Vagina (tissue), 2 donors: ENCODE measurements at regions not wholly inside any gene's neighbourhood (a gene's known extent, or its start where the extent isn't known, plus 50 kb on each side); places are given as distances from the start of the nearest gene placed in this dataset.

Experiments used
- DNase-seq, 2 donors: peaks; one replicate each; pipeline ENCODE4 v3.0.0-alpha.2; 2017; ENCODE audit errors: extremely low spot score in 2 of 2
- H3K27ac ChIP-seq: fragments of 200-600 bp; sonication (generic); one replicate; pipeline ENCODE4 v1.5.1; 2019
- H3K27me3 ChIP-seq: fragments of 200-600 bp; sonication (generic); one replicate; pipeline ENCODE4 v1.5.1; 2019
- H3K36me3 ChIP-seq, 2 donors: fragments of 200-600 bp; sonication (generic); one replicate each; pipeline ENCODE4 v1.5.1; 2017 to 2019
- H3K4me1 ChIP-seq: fragments of 200-600 bp; sonication (generic); one replicate; pipeline ENCODE4 v1.5.1; 2019
- H3K4me3 ChIP-seq, 2 donors: fragments of 200-600 bp; sonication (generic); 1 replicate in 1 of 2; 2 replicates in 1 of 2; pipeline ENCODE4 v1.5.1; 2016 to 2019
- H3K9me3 ChIP-seq: fragments of 200-600 bp; sonication (generic); one replicate; pipeline ENCODE4 v1.5.1; 2019
- CTCF ChIP-seq, 3 experiments: fragments of 450-650 bp in 2 of 3; fragments of 200-600 bp in 1 of 3; sonication (generic) in 1 of 3; IDR thresholded peaks; one replicate each; pipeline ENCODE4 v1.5.1; 2017 to 2019; ENCODE audit warnings: antibody characterized with exemption in 3 of 3, mild to moderate bottlenecking in 2 of 3, moderate library complexity in 2 of 3
- POLR2A ChIP-seq, 2 donors: fragments of 450-650 bp; IDR thresholded peaks; one replicate each; pipeline ENCODE4 v1.6.1; 2017; ENCODE audit warnings: antibody characterized with exemption in 2 of 2, mild to moderate bottlenecking in 2 of 2, moderate library complexity in 2 of 2
- POLR2AphosphoS5 ChIP-seq, 2 donors: sonication (generic); formaldehyde crosslinking; IDR thresholded peaks; one replicate each; pipeline ENCODE4 v1.9.0; 2017; ENCODE audit warnings: antibody characterized with exemption in 2 of 2, mild to moderate bottlenecking in 2 of 2, low read depth in 1 of 2; ENCODE audit not compliant: insufficient read depth in 1 of 2
- intact Hi-C: fragments of 100-400 bp; cut with DNase I; formaldehyde crosslinking; loops from one replicate; pipeline ENCODE4 v1.15.1; 2023

GRCh38 chr5:99926463-99926862 is 608.7 kb upstream of the FAM174A start:
- Histone ChIP-seq H3K4me1 (no peaks in the 10 kb centered on the region), H3K27me3 (no peaks in the 10 kb centered on the region), H3K9me3 (no peaks in the 10 kb centered on the region), H3K4me3 (no peak overlapping the region), H3K27ac (no peak overlapping the region), H3K36me3 (no peaks in the 10 kb centered on the region)
- no peak for DNase-seq
- intact Hi-C loops, result no loop called here
- no peak for TF ChIP-seq POLR2A (IDR thresholded peaks at IDR 0.05)
- TF ChIP-seq CTCF (IDR thresholded peaks at IDR 0.05), result no peak
- no peak for TF ChIP-seq POLR2AphosphoS5 (IDR thresholded peaks at IDR 0.05; ENCODE audit: insufficient read depth in 1 of 2, low read depth in 1 of 2)

GRCh38 chr5:99922386-99922785 is 612.8 kb upstream of the FAM174A start:
- Histone ChIP-seq H3K36me3 (no peaks in the 10 kb centered on the region), H3K9me3 (no peaks in the 10 kb centered on the region), H3K27ac (no peak overlapping the region), H3K27me3 (no peaks in the 10 kb centered on the region), H3K4me1 (no peaks in the 10 kb centered on the region), H3K4me3 (no peak overlapping the region)
- intact Hi-C loops, result no loop called here
- TF ChIP-seq POLR2A (IDR thresholded peaks at IDR 0.05), result no peak
- no peak for TF ChIP-seq CTCF (IDR thresholded peaks at IDR 0.05)
- TF ChIP-seq POLR2AphosphoS5 (IDR thresholded peaks at IDR 0.05; ENCODE audit: insufficient read depth in 1 of 2, low read depth in 1 of 2), result no peak
- no peak for DNase-seq

GRCh38 chr5:99911971-99912370 is 623.2 kb upstream of the FAM174A start:
- Histone ChIP-seq H3K36me3 (no peaks in the 10 kb centered on the region), H3K4me3 (no peak overlapping the region), H3K27me3 (no peaks in the 10 kb centered on the region), H3K4me1 (no peaks in the 10 kb centered on the region), H3K27ac (no peak overlapping the region), H3K9me3 (no peaks in the 10 kb centered on the region)
- intact Hi-C loops, result no loop called here
- TF ChIP-seq POLR2A (IDR thresholded peaks at IDR 0.05), result no peak
- no peak for TF ChIP-seq CTCF (IDR thresholded peaks at IDR 0.05)
- no peak for TF ChIP-seq POLR2AphosphoS5 (IDR thresholded peaks at IDR 0.05; ENCODE audit: insufficient read depth in 1 of 2, low read depth in 1 of 2)
- no peak for DNase-seq

- DNase-seq, result no peak
- no peaks in the 10 kb centered on the region for H3K27me3 ChIP-seq
- no peaks in the 10 kb centered on the region for H3K4me1 ChIP-seq
- H3K27ac ChIP-seq, result no peak overlapping the region
- no peak overlapping the region for H3K4me3 ChIP-seq
- intact Hi-C loops, result no loop called here
- no peak for TF ChIP-seq POLR2A (IDR thresholded peaks at IDR 0.05)
- TF ChIP-seq POLR2AphosphoS5 (IDR thresholded peaks at IDR 0.05; ENCODE audit: insufficient read depth in 1 of 2, low read depth in 1 of 2), result no peak
- no peak for TF ChIP-seq CTCF (IDR thresholded peaks at IDR 0.05)
- H3K9me3 ChIP-seq, result no peaks in the 10 kb centered on the region
- no peaks in the 10 kb centered on the region for H3K36me3 ChIP-seq
Observed at GRCh38 chr5:99906776-99907175, 628.4 kb upstream of the FAM174A start.

- H3K9me3 ChIP-seq, result no peaks in the 10 kb centered on the region
- H3K27me3 ChIP-seq, result no peaks in the 10 kb centered on the region
- TF ChIP-seq POLR2A (IDR thresholded peaks at IDR 0.05) (no peak), POLR2AphosphoS5 (IDR thresholded peaks at IDR 0.05; ENCODE audit: insufficient read depth in 1 of 2, low read depth in 1 of 2) (no peak)
- intact Hi-C loops, result no loop called here
- H3K4me3 ChIP-seq, result no peak overlapping the region
- DNase-seq, result no peak
- no peaks in the 10 kb centered on the region for H3K4me1 ChIP-seq
- H3K36me3 ChIP-seq, result no peaks in the 10 kb centered on the region
- no peak overlapping the region for H3K27ac ChIP-seq
Observed at GRCh38 chr5:99901972-99902371, 633.2 kb upstream of the FAM174A start.
